Mammary epithelial cell (primary cell): ENCODE measurements at regions not wholly inside any gene's neighbourhood (a gene's known extent, or its start where the extent isn't known, plus 50 kb on each side); places are given as distances from the start of the nearest gene placed in this dataset.

Source experiments
- CTCF ChIP-seq, 2 donors: IDR thresholded peaks in 1 of 2; conservative IDR thresholded peaks in 1 of 2; 2 replicates each; pipeline ENCODE4 v1.5.1; 2011 to 2012; ENCODE audit warnings: inconsistent platforms in 2 of 2, low read length in 2 of 2, mild to moderate bottlenecking in 2 of 2, control low read depth in 1 of 2, low read depth in 1 of 2; ENCODE audit not compliant: insufficient read depth in 1 of 2; ENCODE audit errors: extremely low read depth in 1 of 2
- EZH2 ChIP-seq: IDR thresholded peaks from 2 replicates; pipeline ENCODE4 v1.6.1; 2012; ENCODE audit warnings: low read length, inconsistent platforms, borderline replicate concordance

- no peak for TF ChIP-seq CTCF (conservative IDR thresholded peaks at IDR 0.05 in 1 of 2, IDR thresholded peaks at IDR 0.05 in 1 of 2; ENCODE audit: extremely low read depth in 1 of 2, insufficient read depth in 1 of 2, low read depth in 1 of 2, low read length in 2 of 2)
- TF ChIP-seq EZH2 = no peak
These were observed 352.8 kb upstream of the SYNCRIP start for GRCh38 chr6:85995339-85996033.
